ENCODE measurements at regions not wholly inside any gene's neighbourhood (a gene's known extent, or its start where the extent isn't known, plus 50 kb on each side); places are given as distances from the start of the nearest gene placed in this dataset.
"Not testable (repeated sequence)": the region's sequence is repeated elsewhere in the genome, so short reads cannot be mapped to it uniquely, and the experiment has no call there.

DNA sequence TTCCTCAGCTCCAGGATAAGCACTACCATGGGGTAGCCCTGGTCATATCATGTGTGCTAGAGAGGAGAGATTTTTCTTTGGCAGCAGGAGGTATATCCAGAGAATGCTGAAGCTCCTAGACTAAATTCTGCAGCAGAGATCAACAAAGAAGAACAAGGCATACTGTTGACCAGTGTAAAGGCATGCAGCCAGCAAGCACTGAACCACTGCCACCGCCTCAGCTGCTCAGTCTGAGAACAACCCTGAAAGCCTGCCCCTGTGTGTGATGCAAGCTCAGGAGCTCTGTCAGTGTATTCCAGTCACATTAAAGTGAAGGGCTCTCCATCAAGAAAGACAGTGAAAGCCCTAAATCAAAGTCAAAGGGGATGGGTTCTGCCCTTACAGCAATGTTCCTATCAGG, 439.5 kb upstream of the CD180 start:
- Histone ChIP-seq H3K4me3 (ENCODE audit: low read depth, low read length) (no peak overlapping the region), H3K27ac (ENCODE audit: extremely low read depth, low read depth, low read length) (no peak overlapping the region), H3K36me3 (ENCODE audit: control insufficient read depth in 2 of 2, insufficient read depth in 1 of 2, low read length in 2 of 2) (no peaks in the 10 kb centered on the region), H3K9me3 (ENCODE audit: control insufficient read depth, insufficient read depth, low read depth, low read length) (no peaks in the 10 kb centered on the region; the same call in 1 of the 2 replicates), H3K4me1 (ENCODE audit: control insufficient read depth, insufficient read depth, low read length) (no peaks in the 10 kb centered on the region)
- TF ChIP-seq ZFP37 (tag by site-specific recombination; IDR thresholded peaks at IDR 0.05) = no peak
- TF ChIP-seq, protein P1, sequence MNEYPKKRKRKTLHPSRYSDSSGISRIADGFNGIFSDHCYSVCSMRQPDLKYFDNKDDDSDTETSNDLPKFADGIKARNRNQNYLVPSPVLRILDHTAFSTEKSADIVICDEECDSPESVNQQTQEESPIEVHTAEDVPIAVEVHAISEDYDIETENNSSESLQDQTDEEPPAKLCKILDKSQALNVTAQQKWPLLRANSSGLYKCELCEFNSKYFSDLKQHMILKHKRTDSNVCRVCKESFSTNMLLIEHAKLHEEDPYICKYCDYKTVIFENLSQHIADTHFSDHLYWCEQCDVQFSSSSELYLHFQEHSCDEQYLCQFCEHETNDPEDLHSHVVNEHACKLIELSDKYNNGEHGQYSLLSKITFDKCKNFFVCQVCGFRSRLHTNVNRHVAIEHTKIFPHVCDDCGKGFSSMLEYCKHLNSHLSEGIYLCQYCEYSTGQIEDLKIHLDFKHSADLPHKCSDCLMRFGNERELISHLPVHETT (tag by site-specific recombination; IDR thresholded peaks at IDR 0.05) = no peak
- TF ChIP-seq ZNF16 (tag by site-specific recombination; IDR thresholded peaks at IDR 0.05; ENCODE audit: low read depth) = no peak
- TF ChIP-seq GLIS2 (tag by site-specific recombination; IDR thresholded peaks at IDR 0.05) = no peak
- TF ChIP-seq ZNF837 (tag by site-specific recombination; IDR thresholded peaks at IDR 0.05) = no peak
- TF ChIP-seq ZBTB7A (tag by site-specific recombination; IDR thresholded peaks at IDR 0.05; ENCODE audit: low read depth) = no peak
- TF ChIP-seq ZNF223 (tag by site-specific recombination; IDR thresholded peaks at IDR 0.05) = no peak
- no peak for TF ChIP-seq MZF1 (tag by site-specific recombination; IDR thresholded peaks at IDR 0.05; ENCODE audit: borderline replicate concordance)
- no peak for TF ChIP-seq KLF17 (tag by site-specific recombination; IDR thresholded peaks at IDR 0.05)
- no peak for TF ChIP-seq ZNF48 (tag by site-specific recombination; IDR thresholded peaks at IDR 0.05)
- no peak for TF ChIP-seq ZNF423 (tag by site-specific recombination; IDR thresholded peaks at IDR 0.05)
- TF ChIP-seq ZEB2 (tag by site-specific recombination; IDR thresholded peaks at IDR 0.05) = no peak
- no peak for TF ChIP-seq ZNF10 (tag by site-specific recombination; IDR thresholded peaks at IDR 0.05)
- no peak for TF ChIP-seq ZNF544 (tag by site-specific recombination; IDR thresholded peaks at IDR 0.05)
- TF ChIP-seq, protein P2, sequence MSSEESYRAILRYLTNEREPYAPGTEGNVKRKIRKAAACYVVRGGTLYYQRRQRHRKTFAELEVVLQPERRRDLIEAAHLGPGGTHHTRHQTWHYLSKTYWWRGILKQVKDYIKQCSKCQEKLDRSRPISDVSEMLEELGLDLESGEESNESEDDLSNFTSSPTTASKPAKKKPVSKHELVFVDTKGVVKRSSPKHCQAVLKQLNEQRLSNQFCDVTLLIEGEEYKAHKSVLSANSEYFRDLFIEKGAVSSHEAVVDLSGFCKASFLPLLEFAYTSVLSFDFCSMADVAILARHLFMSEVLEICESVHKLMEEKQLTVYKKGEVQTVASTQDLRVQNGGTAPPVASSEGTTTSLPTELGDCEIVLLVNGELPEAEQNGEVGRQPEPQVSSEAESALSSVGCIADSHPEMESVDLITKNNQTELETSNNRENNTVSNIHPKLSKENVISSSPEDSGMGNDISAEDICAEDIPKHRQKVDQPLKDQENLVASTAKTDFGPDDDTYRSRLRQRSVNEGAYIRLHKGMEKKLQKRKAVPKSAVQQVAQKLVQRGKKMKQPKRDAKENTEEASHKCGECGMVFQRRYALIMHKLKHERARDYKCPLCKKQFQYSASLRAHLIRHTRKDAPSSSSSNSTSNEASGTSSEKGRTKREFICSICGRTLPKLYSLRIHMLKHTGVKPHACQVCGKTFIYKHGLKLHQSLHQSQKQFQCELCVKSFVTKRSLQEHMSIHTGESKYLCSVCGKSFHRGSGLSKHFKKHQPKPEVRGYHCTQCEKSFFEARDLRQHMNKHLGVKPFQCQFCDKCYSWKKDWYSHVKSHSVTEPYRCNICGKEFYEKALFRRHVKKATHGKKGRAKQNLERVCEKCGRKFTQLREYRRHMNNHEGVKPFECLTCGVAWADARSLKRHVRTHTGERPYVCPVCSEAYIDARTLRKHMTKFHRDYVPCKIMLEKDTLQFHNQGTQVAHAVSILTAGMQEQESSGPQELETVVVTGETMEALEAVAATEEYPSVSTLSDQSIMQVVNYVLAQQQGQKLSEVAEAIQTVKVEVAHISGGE (tag by site-specific recombination; conservative IDR thresholded peaks at IDR 0.05; ENCODE audit: low read depth) = no peak
- POLR2A ChIA-PET = no interaction called here
- CTCF ChIA-PET = interaction anchor here (0.8 to 0.9 kb wide), 2 partner anchors 12 to 390 kb away, joined by 3 read pairs; no protein-coding TSS in a partner anchor

DNA sequence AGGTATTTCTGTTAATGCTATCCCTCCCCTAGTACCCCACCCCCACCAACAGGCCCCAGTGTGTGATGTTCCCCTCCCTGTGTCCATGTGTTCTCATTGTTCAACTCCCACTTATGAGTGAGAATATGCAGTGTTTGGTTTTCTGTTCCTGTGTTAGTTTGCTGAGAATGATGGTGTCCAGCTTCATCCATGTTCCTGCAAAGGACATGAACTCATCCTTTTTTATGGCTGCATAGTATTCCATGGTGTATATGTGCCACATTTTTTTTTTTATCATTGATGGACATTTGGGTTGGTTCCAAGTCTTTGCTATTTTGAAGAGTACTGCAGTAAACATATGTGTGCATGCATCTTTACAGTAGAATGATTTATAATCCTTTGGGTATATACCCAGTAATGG, 430.5 kb upstream of the CD180 start:
- H3K4me3 ChIP-seq (ENCODE audit: low read depth, low read length); POLR2A ChIA-PET; H3K27ac ChIP-seq (ENCODE audit: extremely low read depth, low read depth, low read length); H3K4me1 ChIP-seq (ENCODE audit: control insufficient read depth, insufficient read depth, low read length); H3K36me3 ChIP-seq (ENCODE audit: control insufficient read depth in 2 of 2, insufficient read depth in 1 of 2, low read length in 2 of 2); H3K9me3 ChIP-seq (ENCODE audit: control insufficient read depth, insufficient read depth, low read depth, low read length); CTCF ChIA-PET: not testable (repeated sequence)
- TF ChIP-seq ZNF280D (tag by site-specific recombination; IDR thresholded peaks at IDR 0.05) (peak; percentile 86; the same call in 1 of the 2 replicates), ZNF146 (tag by site-specific recombination; IDR thresholded peaks at IDR 0.05) (peak; percentile 89)
- TF ChIP-seq, protein P3, sequence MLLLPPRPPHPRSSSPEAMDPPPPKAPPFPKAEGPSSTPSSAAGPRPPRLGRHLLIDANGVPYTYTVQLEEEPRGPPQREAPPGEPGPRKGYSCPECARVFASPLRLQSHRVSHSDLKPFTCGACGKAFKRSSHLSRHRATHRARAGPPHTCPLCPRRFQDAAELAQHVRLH (tag by site-specific recombination; IDR thresholded peaks at IDR 0.05) = 0 out of 2 replicates have a peak, but pooled peaks have one; percentile 24

Measured in HEK293 (cell line).